Karpas-422 (cell line): ENCODE measurements at regions not wholly inside any gene's neighbourhood (a gene's known extent, or its start where the extent isn't known, plus 50 kb on each side); places are given as distances from the start of the nearest gene placed in this dataset.

Experiments
- DNase-seq: peaks from one replicate; pipeline ENCODE4 v3.0.0-alpha.2; 2015
- H2AFZ ChIP-seq: fragments of 200-600 bp; sonication (generic); 2 replicates; pipeline ENCODE4 v1.6.1; 2014; ENCODE audit warnings: antibody characterized with exemption, low read length, mixed read lengths
- H3K27ac ChIP-seq: fragments of 200-600 bp; sonication (generic); 2 replicates; pipeline ENCODE4 v1.5.1; 2014; ENCODE audit warnings: mild to moderate bottlenecking, low read length, moderate library complexity
- H3K27me3 ChIP-seq: fragments of 200-600 bp; sonication (generic); 2 replicates; pipeline ENCODE4 v1.6.1; 2014; ENCODE audit warnings: low read length, mixed read lengths
- H3K36me3 ChIP-seq: fragments of 200-600 bp; sonication (generic); 2 replicates; pipeline ENCODE4 v1.6.1; 2014; ENCODE audit warnings: low read length, mixed read lengths; ENCODE audit not compliant: insufficient read depth
- H3K4me1 ChIP-seq: fragments of 200-600 bp; sonication (generic); 2 replicates; pipeline ENCODE4 v1.6.1; 2014; ENCODE audit warnings: mild to moderate bottlenecking, low read length, mixed read lengths
- H3K4me2 ChIP-seq: fragments of 200-600 bp; sonication (generic); 2 replicates; pipeline ENCODE4 v1.6.1; 2014; ENCODE audit warnings: low read length, low read depth, mild to moderate bottlenecking; ENCODE audit not compliant: poor library complexity, severe bottlenecking
- H3K4me3 ChIP-seq: fragments of 200-600 bp; sonication (generic); 2 replicates; pipeline ENCODE4 v1.5.1; 2014; ENCODE audit warnings: mild to moderate bottlenecking, antibody characterized with exemption, low read length, mixed read lengths
- H3K79me2 ChIP-seq: fragments of 200-600 bp; sonication (generic); 2 replicates; pipeline ENCODE4 v1.6.1; 2014; ENCODE audit warnings: mild to moderate bottlenecking, low read length, mixed read lengths
- H3K9ac ChIP-seq: fragments of 200-600 bp; sonication (generic); 2 replicates; pipeline ENCODE4 v1.6.0; 2014; ENCODE audit warnings: low read length
- H3K9me2 ChIP-seq: fragments of 200-600 bp; sonication (generic), shearing (Covaris generic); replicated peaks from 2 replicates; pipeline ENCODE4 v1.6.0; 2014; ENCODE audit warnings: mild to moderate bottlenecking, low read length, moderate library complexity; ENCODE audit not compliant: insufficient read depth
- H3K9me3 ChIP-seq: fragments of 300-700, 200-600 bp; sonication (generic); 2 replicates; pipeline ENCODE4 v1.6.1; 2014; ENCODE audit warnings: low read length, mixed read lengths
- H4K20me1 ChIP-seq: fragments of 200-600 bp; sonication (generic); 2 replicates; pipeline ENCODE4 v1.6.1; 2014; ENCODE audit warnings: mild to moderate bottlenecking, antibody characterized with exemption, low read length, low read depth; ENCODE audit not compliant: insufficient read depth

GRCh38 chr9:75422944-75423522 is 334.7 kb downstream of the OSTF1 start:
- Histone ChIP-seq H2AFZ (no peak overlapping the region; the same call in 1 of the 2 replicates), H3K27ac (no peak overlapping the region), H3K79me2 (no peaks in the 10 kb centered on the region), H3K9me3 (no peaks in the 10 kb centered on the region), H3K4me1 (peaks cover 34% of the 10 kb centered on the region), H3K36me3 (no peaks in the 10 kb centered on the region), H3K27me3 (no peaks in the 10 kb centered on the region), H3K4me3 (no peak overlapping the region), H4K20me1 (no peaks in the 10 kb centered on the region), H3K9ac (no peak overlapping the region), H3K9me2 (no peaks in the 10 kb centered on the region), H3K4me2 (no peak overlapping the region)
- no peak for DNase-seq

- Histone ChIP-seq H3K27me3 (no peaks in the 10 kb centered on the region), H3K4me2 (peak overlapping the region; percentile 48), H3K9me3 (no peaks in the 10 kb centered on the region), H3K9me2 (no peaks in the 10 kb centered on the region), H4K20me1 (no peaks in the 10 kb centered on the region), H3K27ac (peak overlapping the region; percentile 65), H3K79me2 (no peaks in the 10 kb centered on the region), H3K4me3 (no peak overlapping the region), H3K9ac (no peak overlapping the region), H2AFZ (peak overlapping the region; percentile 6; the same call in 1 of the 2 replicates), H3K4me1 (peaks cover 24% of the 10 kb centered on the region), H3K36me3 (no peaks in the 10 kb centered on the region)
- DNase-seq: peak; percentile 79
These were observed 341.5 kb downstream of the OSTF1 start for GRCh38 chr9:75429531-75430475.

- Histone ChIP-seq H3K4me2 (no peak overlapping the region), H3K4me1 (peaks cover 31% of the 10 kb centered on the region), H3K36me3 (no peaks in the 10 kb centered on the region), H4K20me1 (no peaks in the 10 kb centered on the region), H3K9me2 (no peaks in the 10 kb centered on the region), H3K4me3 (no peak overlapping the region), H3K79me2 (no peaks in the 10 kb centered on the region), H3K27ac (no peak overlapping the region), H3K9me3 (no peaks in the 10 kb centered on the region), H2AFZ (no peak overlapping the region), H3K27me3 (no peaks in the 10 kb centered on the region), H3K9ac (no peak overlapping the region)
- DNase-seq: no peak
These were observed 343.1 kb downstream of the OSTF1 start for GRCh38 chr9:75431375-75431774.

- Histone ChIP-seq H3K4me2 (no peak overlapping the region), H3K9me3 (no peaks in the 10 kb centered on the region), H3K79me2 (no peaks in the 10 kb centered on the region), H3K4me3 (no peak overlapping the region), H4K20me1 (no peaks in the 10 kb centered on the region), H3K9me2 (no peaks in the 10 kb centered on the region), H3K36me3 (no peaks in the 10 kb centered on the region), H3K9ac (no peak overlapping the region), H2AFZ (no peak overlapping the region), H3K27ac (no peak overlapping the region), H3K27me3 (no peaks in the 10 kb centered on the region), H3K4me1 (peaks cover 31% of the 10 kb centered on the region)
- DNase-seq: no peak
These were observed 344.1 kb downstream of the OSTF1 start for GRCh38 chr9:75432386-75432785.

GRCh38 chr9:75432888-75433287 is 344.6 kb downstream of the OSTF1 start:
- H3K9me3 ChIP-seq: no peaks in the 10 kb centered on the region

GRCh38 chr9:75438716-75439115 is 350.4 kb downstream of the OSTF1 start:
- H4K20me1 ChIP-seq: no peaks in the 10 kb centered on the region
- no peaks in the 10 kb centered on the region for H3K9me3 ChIP-seq
- H3K27me3 ChIP-seq: no peaks in the 10 kb centered on the region
- peaks cover 17% of the 10 kb centered on the region for H3K4me1 ChIP-seq
- no peaks in the 10 kb centered on the region for H3K79me2 ChIP-seq
- peak; percentile 46 for DNase-seq
- no peaks in the 10 kb centered on the region for H3K36me3 ChIP-seq
- H3K9ac ChIP-seq: no peak overlapping the region
- no peaks in the 10 kb centered on the region for H3K9me2 ChIP-seq
- no peak overlapping the region for H3K27ac ChIP-seq
- H2AFZ ChIP-seq: no peak overlapping the region
- H3K4me2 ChIP-seq: peak overlapping the region; percentile 12
- H3K4me3 ChIP-seq: no peak overlapping the region

More at GRCh38 chr9:75432888-75433287, 344.6 kb downstream of the OSTF1 start:
- Histone ChIP-seq H4K20me1 (no peaks in the 10 kb centered on the region), H3K36me3 (no peaks in the 10 kb centered on the region), H3K9me2 (no peaks in the 10 kb centered on the region), H2AFZ (no peak overlapping the region), H3K9ac (no peak overlapping the region), H3K27ac (no peak overlapping the region), H3K27me3 (no peaks in the 10 kb centered on the region), H3K4me3 (no peak overlapping the region), H3K4me2 (no peak overlapping the region), H3K4me1 (peaks cover 31% of the 10 kb centered on the region), H3K79me2 (no peaks in the 10 kb centered on the region)
- no peak for DNase-seq

GRCh38 chr9:75440914-75441313 is 352.6 kb downstream of the OSTF1 start:
- H3K4me3 ChIP-seq: no peak overlapping the region
- no peak for DNase-seq
- H3K4me1 ChIP-seq: peaks cover 10% of the 10 kb centered on the region
- H3K9me3 ChIP-seq: no peaks in the 10 kb centered on the region
- H3K79me2 ChIP-seq: no peaks in the 10 kb centered on the region
- H3K36me3 ChIP-seq: no peaks in the 10 kb centered on the region
- no peak overlapping the region for H3K9ac ChIP-seq
- no peak overlapping the region for H3K27ac ChIP-seq
- H3K9me2 ChIP-seq: no peaks in the 10 kb centered on the region
- no peak overlapping the region for H3K4me2 ChIP-seq
- no peaks in the 10 kb centered on the region for H4K20me1 ChIP-seq
- H3K27me3 ChIP-seq: no peaks in the 10 kb centered on the region
- H2AFZ ChIP-seq: peak overlapping the region; percentile 57; the same call in 1 of the 2 replicates

- no peaks in the 10 kb centered on the region for H3K9me2 ChIP-seq
- H3K9me3 ChIP-seq: no peaks in the 10 kb centered on the region
- H4K20me1 ChIP-seq: no peaks in the 10 kb centered on the region
- no peaks in the 10 kb centered on the region for H3K27me3 ChIP-seq
- H3K79me2 ChIP-seq: no peaks in the 10 kb centered on the region
- H3K4me2 ChIP-seq: no peak overlapping the region
- no peaks in the 10 kb centered on the region for H3K36me3 ChIP-seq
- no peaks in the 10 kb centered on the region for H3K4me1 ChIP-seq
- H3K27ac ChIP-seq: no peak overlapping the region
- H2AFZ ChIP-seq: no peak overlapping the region
- H3K4me3 ChIP-seq: no peak overlapping the region
- no peak overlapping the region for H3K9ac ChIP-seq
- no peak for DNase-seq
These were observed 356.8 kb downstream of the OSTF1 start for GRCh38 chr9:75445144-75445543.
